ENCODE measurements at regions not wholly inside any gene's neighbourhood (a gene's known extent, or its start where the extent isn't known, plus 50 kb on each side); places are given as distances from the start of the nearest gene placed in this dataset.

- peak; percentile 71 for DNase-seq
Measured at GRCh38 chr13:26929971-26930730, 169.6 kb upstream of the GPR12 start.

DNA sequence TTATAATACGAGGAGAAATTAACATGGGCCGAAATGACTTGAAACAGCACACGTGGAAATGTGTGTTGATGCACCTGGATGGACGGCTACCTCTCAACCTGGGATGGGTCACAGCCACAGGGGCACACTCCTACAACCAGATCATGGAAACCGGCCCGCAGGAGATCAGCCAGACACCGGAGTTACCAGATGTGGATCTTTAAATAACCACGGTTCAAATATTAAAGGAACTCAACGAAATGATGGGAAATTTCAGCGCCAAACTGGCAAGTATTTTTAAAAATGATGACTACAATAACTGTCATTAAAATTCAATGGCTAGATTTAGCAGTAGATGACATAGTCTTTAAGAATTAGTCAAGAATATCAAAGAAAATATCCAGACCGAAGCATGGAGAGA lies 166.9 kb upstream of the GPR12 start:
- no peak for DNase-seq

DNA sequence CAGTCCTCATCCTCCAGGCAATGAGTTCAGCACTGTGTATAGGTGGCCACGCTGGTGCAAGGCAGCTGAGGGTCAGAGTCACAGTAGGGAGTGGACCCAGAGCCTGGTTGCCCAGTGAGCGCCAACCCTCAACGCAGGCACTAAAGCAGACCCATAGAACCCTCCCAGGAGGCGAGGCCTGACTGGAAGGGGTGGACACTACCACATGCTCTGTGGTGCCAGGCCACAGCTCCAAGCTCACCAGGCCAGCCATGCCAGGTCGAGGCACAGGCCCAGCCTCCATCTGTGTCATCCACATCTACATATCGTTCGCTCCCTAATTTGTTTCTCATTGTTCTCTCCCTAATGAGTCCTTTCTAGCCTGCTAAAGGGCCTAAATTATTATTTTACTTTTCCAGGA lies 165.8 kb upstream of the GPR12 start:
- no peak for DNase-seq

- no peak for DNase-seq
Measured at GRCh38 chr13:26923824-26924605, 163.4 kb upstream of the GPR12 start.

DNA sequence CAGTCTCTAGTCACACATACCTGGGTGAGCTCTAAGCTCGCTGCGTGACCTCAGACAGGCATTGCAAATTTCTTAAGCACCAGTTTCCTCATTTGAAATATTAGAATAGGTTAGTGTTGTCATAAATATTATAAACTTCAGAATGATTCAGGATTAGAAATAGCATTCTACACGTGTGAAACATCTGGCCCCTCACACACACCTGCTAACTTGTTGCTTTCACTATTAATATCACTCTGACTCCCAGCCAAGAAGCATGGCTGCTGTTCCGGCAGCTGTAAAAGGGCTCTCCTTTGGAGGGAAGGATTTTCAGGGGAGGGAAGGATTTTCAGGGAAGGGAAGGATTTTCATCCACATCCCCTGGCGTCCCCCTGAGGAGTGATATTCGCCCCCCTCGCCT lies 161.3 kb upstream of the GPR12 start:
- no peak for DNase-seq

DNA sequence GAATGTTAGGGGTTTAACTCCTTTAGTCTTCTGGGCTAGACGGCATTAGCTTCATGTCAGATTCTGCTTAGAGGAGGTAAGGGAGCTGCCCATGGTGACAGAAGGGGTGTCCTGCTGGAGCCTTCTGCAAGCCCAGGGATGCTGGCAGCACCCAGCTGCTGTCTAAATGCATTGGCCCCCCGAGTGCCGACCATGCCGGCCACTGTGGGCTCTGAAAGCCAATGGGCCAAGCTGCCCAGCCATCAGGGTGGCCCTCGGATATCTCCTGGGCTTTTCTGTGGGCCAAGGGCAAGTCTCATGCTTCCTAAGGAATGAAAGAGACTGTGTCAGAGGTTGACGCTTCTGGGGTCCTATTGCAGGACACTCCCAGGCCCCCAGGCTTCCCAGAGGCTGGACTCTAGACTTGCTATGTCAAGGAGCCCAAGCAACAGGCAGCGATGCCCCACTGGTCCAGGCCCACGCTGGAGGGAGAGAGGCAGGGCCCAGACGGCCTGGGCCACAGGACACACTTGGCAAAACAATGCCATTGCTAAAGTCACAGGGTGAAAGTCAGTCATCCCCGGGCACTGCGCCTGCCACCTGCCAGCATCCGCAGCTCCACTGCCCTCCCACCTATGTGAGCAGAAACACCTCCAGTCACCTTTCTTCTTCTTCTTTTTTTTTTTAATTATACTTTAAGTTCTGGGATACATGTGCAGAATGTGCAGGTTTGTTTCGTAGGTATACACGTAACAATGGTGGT lies 160.2 kb upstream of the GPR12 start:
- DNase-seq: no peak

DNA sequence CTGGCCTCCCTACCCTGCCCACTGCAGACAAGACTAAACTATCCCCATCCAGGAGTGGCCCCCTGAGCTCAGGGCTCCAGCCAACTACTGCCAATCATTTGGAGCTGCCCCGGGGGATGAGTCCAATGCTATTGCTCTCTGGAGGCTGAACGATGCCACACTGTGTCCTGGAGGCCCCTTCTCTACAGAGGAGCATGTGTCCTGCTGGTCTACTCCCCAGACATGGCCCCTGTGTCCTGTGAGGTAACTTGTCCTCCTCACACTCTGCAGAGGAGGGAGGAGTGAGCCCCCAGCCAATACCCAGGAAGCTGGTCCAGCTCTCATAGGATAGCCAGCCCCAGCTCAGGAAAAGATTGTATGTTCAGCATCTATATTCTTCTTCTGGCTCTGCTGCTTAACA lies 159.1 kb upstream of the GPR12 start:
- no peak for DNase-seq

DNA sequence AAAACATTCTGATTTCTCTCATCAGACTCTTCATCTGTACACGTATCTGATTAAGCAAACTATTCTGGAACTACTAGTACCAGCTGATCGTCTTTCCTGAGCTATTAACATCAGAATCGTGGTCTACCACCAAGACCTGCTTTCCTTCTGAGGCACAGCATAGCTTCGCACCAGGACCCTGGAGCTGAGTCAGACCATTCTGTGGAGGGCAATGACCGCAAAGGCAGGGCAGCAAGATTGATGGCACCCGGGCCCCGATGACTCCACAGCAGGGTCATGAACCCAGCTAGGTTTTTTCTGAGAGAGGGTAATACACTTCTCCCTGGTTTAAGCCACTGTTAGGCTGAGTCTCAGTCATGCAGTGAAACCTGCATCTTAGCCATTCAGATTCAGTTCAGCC lies 158.7 kb upstream of the GPR12 start:
- DNase-seq: no peak

DNA sequence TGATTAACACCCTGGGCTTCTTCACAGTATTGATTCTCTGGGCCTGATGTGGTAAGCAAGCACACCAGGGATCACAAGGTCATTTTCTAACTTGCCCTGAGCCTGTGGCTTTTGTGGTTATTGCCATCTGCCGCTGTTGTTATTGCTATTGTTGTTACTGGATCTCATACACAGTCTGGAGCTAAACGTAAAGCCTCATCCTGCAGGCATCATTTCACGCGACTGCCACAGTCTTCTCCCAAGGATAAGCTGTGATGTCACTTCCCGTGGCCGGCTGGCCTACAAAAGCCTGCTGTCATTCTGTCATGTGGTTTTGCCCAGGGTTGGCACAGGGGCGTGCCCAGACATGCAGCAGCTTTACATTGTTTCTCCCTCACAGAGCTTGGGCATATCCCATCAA lies 154.0 kb upstream of the GPR12 start:
- DNase-seq: no peak

GRCh38 chr13:26914148-26914547 lies 153.6 kb upstream of the GPR12 start:
- no peak for DNase-seq

- no peak for DNase-seq
Measured at GRCh38 chr13:26910754-26911465, 150.3 kb upstream of the GPR12 start.

- no peak for DNase-seq
Measured at GRCh38 chr13:26909477-26909876, 148.9 kb upstream of the GPR12 start.

DNA sequence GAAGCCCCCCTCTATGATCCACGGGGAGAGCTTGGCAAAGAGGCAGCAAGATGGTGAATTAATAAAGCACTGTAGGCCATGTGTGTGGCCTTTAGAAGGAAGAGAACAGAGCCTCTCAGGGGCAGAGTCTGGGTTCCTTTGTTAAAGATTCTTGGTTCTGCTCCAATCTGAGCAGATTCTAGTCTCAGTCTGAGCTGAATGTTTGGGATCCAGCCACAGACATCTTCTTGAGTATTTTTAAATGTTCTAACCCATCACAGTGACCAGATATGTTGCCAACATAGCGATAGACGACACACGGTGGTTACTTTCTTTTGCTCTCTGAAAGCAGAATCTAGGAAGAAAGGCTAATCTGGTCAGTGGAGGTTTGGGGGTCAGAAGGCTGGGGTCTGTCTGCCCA lies 147.5 kb upstream of the GPR12 start:
- DNase-seq: no peak

DNA sequence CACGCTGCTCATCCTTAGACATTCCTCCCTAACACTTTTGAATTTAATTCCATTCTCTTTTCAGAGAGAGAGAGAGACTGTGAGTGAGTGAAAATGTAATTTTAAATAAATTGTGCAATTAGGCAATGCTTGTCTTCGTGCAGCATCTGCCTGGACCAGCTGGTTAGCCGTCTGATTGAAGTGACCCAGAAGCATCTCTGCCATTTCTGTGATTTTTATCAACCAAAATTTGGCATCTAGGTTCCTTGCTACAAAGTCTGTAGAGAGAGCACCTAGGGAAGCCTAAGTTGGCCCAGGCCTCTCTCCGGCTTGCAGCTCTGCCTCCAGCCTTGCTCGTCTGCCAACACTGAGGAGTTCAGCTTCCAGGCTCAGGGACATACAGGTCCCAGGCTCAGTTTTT lies 138.6 kb upstream of the GPR12 start:
- DNase-seq: no peak

DNA sequence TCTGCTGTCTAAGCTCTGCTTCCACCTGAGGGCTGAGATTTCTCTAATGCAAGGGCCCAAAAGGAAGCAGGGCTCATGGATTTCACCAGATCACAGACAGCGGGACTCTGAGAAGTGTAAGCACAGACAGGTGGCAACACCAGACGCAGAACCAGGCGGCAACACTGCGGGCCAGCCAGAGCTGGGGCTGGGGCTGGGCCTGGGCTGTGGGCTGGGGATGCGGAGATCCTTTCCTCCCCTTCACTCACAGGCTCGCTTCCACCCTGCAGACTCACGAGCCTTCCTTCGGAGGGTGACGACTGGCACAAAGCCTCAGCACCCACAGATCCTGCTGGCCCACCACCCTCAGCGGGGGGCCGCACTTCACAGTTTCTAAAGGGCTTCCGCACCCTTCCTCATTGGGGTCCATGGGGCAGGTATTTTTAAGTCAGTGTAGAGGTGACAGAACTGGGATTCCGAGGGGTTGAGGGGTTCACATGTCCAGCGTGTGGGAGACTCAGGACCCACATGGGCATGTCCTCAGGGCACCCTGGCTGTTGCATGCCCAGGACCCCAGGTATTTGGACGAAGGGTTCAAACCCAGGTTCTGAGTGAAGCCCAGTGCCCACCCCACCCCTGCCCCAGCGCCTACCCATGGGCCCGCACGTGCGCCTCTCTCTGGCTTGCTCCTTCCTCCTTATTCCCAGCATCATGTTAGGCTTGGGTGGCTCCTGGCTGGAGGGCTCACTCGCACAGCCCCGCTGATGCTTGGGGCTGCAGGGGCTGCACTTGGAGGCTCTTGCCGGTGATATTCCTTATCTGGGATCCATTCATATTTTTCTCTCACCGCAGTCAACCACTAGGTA lies 137.3 kb upstream of the GPR12 start:
- DNase-seq: no peak

GRCh38 chr13:26896986-26897668 lies 136.5 kb upstream of the GPR12 start:
- DNase-seq: no peak

DNA sequence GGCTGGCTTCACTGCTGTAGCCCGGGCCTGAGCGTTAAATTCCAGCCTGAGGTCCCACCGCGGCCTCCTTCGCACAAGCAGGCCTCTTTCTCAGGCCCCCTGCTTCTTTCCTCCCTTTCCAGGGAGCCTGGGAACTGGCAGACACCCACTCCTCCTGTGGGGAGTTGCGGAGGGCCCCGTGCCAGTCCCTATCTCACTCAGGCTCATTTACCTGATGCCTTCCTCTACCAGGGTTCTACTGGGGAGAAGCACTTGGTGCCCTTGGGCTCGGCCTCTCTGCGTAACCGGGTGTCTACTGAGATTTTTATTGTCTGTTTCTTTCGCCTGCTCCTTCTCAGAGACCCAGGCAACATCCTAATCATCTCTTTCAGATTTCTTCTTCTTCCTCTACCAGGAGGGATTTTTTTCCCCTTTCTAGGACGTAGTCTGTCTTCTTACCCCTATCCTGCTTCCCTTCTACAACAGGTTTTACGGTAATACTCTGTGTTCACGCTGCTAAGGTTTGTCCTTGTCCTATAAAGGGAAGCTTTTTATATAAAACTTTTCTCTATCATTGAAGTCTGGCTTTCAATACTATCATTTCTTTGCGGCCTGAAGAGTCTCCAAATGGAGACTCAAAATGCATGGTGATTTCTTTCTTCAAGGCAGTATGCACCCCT lies 135.4 kb upstream of the GPR12 start:
- no peak for DNase-seq

GRCh38 chr13:26895081-26895807 lies 134.7 kb upstream of the GPR12 start:
- DNase-seq: no peak

DNA sequence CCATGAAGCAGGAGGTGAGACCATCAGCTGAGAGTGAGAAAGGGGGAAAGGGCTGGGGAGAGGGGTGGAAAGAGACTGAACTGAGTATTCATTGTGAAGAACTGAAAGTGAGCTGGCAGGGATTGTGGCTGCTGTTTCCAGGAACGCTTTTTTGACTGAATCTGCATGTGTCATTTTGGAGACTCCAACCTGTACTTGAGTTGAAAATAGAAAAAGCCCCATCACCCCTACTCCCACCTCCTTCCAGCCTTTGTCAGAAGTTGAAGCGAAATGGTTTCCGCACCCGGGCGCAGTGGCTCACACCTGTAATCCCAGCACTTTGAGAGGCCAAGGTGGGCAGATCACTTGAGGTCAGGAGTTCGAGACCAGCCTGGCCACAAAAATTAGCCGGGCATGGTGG lies 128.0 kb upstream of the GPR12 start:
- DNase-seq: no peak

DNA sequence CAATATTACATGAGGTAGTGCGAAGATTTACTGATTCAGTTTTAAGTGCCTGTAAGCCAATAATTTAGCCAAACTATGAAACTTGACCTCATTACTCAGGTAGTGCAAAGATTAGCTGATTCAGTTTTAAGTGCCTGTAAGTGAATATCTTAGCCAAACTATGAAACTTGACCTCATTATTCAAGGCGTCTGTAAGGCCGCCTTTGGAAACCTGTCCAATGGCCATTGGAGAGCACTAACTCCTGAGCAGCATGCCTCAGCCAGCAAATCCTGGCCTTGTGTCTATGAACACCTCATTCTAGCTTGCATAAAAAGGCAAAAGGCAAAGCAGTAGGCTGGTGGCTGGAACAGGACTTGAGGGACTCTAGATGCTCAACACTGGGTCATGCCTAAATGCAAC lies 127.0 kb upstream of the GPR12 start:
- DNase-seq: no peak
